HCT116 (cell line): ENCODE measurements at regions not wholly inside any gene's neighbourhood (a gene's known extent, or its start where the extent isn't known, plus 50 kb on each side); places are given as distances from the start of the nearest gene placed in this dataset.

ENCODE experiments used
- ATAC-seq: fragments of 200-7000 bp; cut with Tn5 transposase; 2 replicates; pipeline ENCODE4 v1.9.1; 2020; ENCODE audit warnings: mild to moderate bottlenecking, moderate library complexity
- BruUV-seq: library from RNA; stranded (reverse); fragments of 400-500 nt; replicated peaks from 2 replicates; lab custom pipeline; 2021; lab: Mats Ljungman, UMichigan
- CTCF ChIA-PET: fragments of 300-600 bp; sonication (Branson Sonifier 250); formaldehyde crosslinking; loops from one replicate; lab custom pipeline; 2021; ENCODE audit warnings: antibody characterized with exemption; lab: Charles Lee
- POLR2A ChIA-PET: fragments of 300-600, 350-600 bp; sonication (Branson Sonifier 250); formaldehyde crosslinking; loops from one replicate; lab custom pipeline; 2021; ENCODE audit warnings: antibody characterized with exemption; lab: Charles Lee
- RAD21 ChIA-PET, 2 experiments: fragments of 300-600 bp; sonication (Branson Sonifier 250); formaldehyde crosslinking; loops; one replicate each; lab custom pipeline; 2023; ENCODE audit warnings: low total read pairs in 2 of 2; ENCODE audit not compliant: uncharacterized antibody in 2 of 2, unreplicated experiment in 2 of 2, low non-redundant PET in 1 of 2; lab: Charles Lee
- DNase-seq: peaks from one replicate; pipeline ENCODE4 v3.0.0-alpha.2; 2010; ENCODE audit warnings: low read depth, low spot score
- H2AFZ ChIP-seq: fragments of 200-600 bp; shearing (Covaris generic), sonication (generic); 2 replicates; pipeline ENCODE4 v1.6.1; 2017; ENCODE audit warnings: low read depth, mixed run types, mixed read lengths, antibody characterized with exemption, low read length; ENCODE audit not compliant: poor library complexity, severe bottlenecking
- H3K27ac ChIP-seq: 2 replicates; pipeline ENCODE4 v1.5.1; 2012; ENCODE audit warnings: low read depth, low read length
- H3K27me3 ChIP-seq: fragments of 200-600 bp; sonication (generic); 2 replicates; pipeline ENCODE4 v1.6.1; 2016; ENCODE audit warnings: mixed run types, low read length, mixed read lengths; ENCODE audit not compliant: insufficient read depth
- H3K36me3 ChIP-seq, 2 experiments: fragments of 200-500 bp in 1 of 2; fragments of 200-600 bp in 1 of 2; sonication (Bioruptor generic) in 1 of 2; sonication (generic) in 1 of 2; 2 replicates each; pipeline versions ENCODE4 v1.5.1 to v1.6.1; 2014 to 2016; ENCODE audit warnings: low read length in 2 of 2, inconsistent platforms in 1 of 2, mixed read lengths in 1 of 2, mixed run types in 1 of 2; ENCODE audit not compliant: insufficient read depth in 2 of 2, control insufficient read depth in 1 of 2
- H3K4me1 ChIP-seq, 2 experiments: fragments of 200-600 bp in 1 of 2; sonication (generic) in 1 of 2; 2 replicates each; pipeline versions ENCODE4 v1.5.1 to v1.6.1; 2012 to 2017; ENCODE audit warnings: low read length in 2 of 2, inconsistent platforms in 1 of 2, mild to moderate bottlenecking in 1 of 2, mixed read lengths in 1 of 2, mixed run types in 1 of 2, moderate library complexity in 1 of 2; ENCODE audit not compliant: insufficient read depth in 2 of 2, control insufficient read depth in 1 of 2
- H3K4me2 ChIP-seq: fragments of 200-600 bp; sonication (generic); 2 replicates; pipeline ENCODE4 v1.6.1; 2017; ENCODE audit warnings: mixed run types, low read length, mixed read lengths
- H3K4me3 ChIP-seq, 2 experiments: fragments of 200-600 bp in 1 of 2; sonication (generic) in 1 of 2; replicated peaks in 1 of 2; 2 replicates each; pipeline ENCODE4 v1.5.1; 2011 to 2016; ENCODE audit warnings: low read length in 2 of 2, control low read depth in 1 of 2, low read depth in 1 of 2, mild to moderate bottlenecking in 1 of 2, mixed read lengths in 1 of 2, mixed run types in 1 of 2
- H3K79me2 ChIP-seq: fragments of 200-600 bp; sonication (generic); 2 replicates; pipeline ENCODE4 v1.6.1; 2017; ENCODE audit warnings: mild to moderate bottlenecking, mixed run types, low read length, moderate library complexity, mixed read lengths; ENCODE audit not compliant: insufficient read depth
- H3K9ac ChIP-seq: fragments of 200-600 bp; sonication (generic); 2 replicates; pipeline ENCODE4 v1.6.1; 2016; ENCODE audit warnings: low read length, mixed read lengths
- H3K9me2 ChIP-seq: fragments of 200-600 bp; sonication (generic), shearing (Covaris generic); 2 replicates; pipeline ENCODE4 v1.6.1; 2017; ENCODE audit warnings: mixed run types, mild to moderate bottlenecking, moderate library complexity; ENCODE audit not compliant: insufficient read depth
- H3K9me3 ChIP-seq, 2 experiments: fragments of 200-500 bp in 1 of 2; fragments of 200-600 bp in 1 of 2; sonication (Bioruptor generic) in 1 of 2; sonication (generic) in 1 of 2; 2 replicates each; pipeline ENCODE4 v1.6.1; 2014 to 2017; ENCODE audit warnings: low read length in 2 of 2, mixed read lengths in 2 of 2, inconsistent platforms in 1 of 2, low read depth in 1 of 2, mild to moderate bottlenecking in 1 of 2, mixed run types in 1 of 2, moderate library complexity in 1 of 2; ENCODE audit not compliant: control insufficient read depth in 1 of 2, insufficient read depth in 1 of 2
- H4K20me1 ChIP-seq: fragments of 200-600 bp; sonication (generic), shearing (Covaris generic); 2 replicates; pipeline ENCODE4 v1.6.1; 2017; ENCODE audit warnings: mixed run types, mild to moderate bottlenecking, moderate library complexity; ENCODE audit not compliant: insufficient read depth
- EGR1 ChIP-seq: IDR thresholded peaks from 2 replicates; pipeline ENCODE4 v1.6.1; 2012; ENCODE audit warnings: low read depth
- ELF1 ChIP-seq: IDR thresholded peaks from 2 replicates; pipeline ENCODE4 v1.6.1; 2012; ENCODE audit warnings: low read depth, borderline replicate concordance
- EZH2 ChIP-seq: fragments of 200-600 bp; sonication (generic); IDR thresholded peaks from 2 replicates; pipeline ENCODE4 v1.6.1; 2017; ENCODE audit warnings: antibody characterized with exemption, mixed run types
- EZH2phosphoT487 ChIP-seq: fragments of 200-600 bp; IDR thresholded peaks from 2 replicates; pipeline ENCODE4 v1.6.1; 2018; ENCODE audit warnings: antibody characterized with exemption, borderline replicate concordance
- FOSL1 ChIP-seq: IDR thresholded peaks from 2 replicates; pipeline ENCODE4 v1.6.1; 2012; ENCODE audit warnings: low read depth
- JUND ChIP-seq: IDR thresholded peaks from 2 replicates; pipeline ENCODE4 v1.6.1; 2012
- POLR2A ChIP-seq: IDR thresholded peaks from 2 replicates; pipeline ENCODE4 v1.7.0; 2011; ENCODE audit warnings: borderline replicate concordance; ENCODE audit not compliant: insufficient read depth, insufficient read length; ENCODE audit errors: extremely low read depth
- POLR2AphosphoS5 ChIP-seq: IDR thresholded peaks from 2 replicates; pipeline ENCODE4 v1.6.1; 2011; ENCODE audit warnings: mild to moderate bottlenecking, low read depth, low read length, moderate library complexity
- SIN3A ChIP-seq: IDR thresholded peaks from 2 replicates; pipeline ENCODE4 v1.6.1; 2012; ENCODE audit warnings: low read depth
- SP1 ChIP-seq: IDR thresholded peaks from 2 replicates; pipeline ENCODE4 v1.6.1; 2012; ENCODE audit warnings: low read depth
- SRF ChIP-seq: IDR thresholded peaks from 2 replicates; pipeline ENCODE4 v1.6.1; 2012; ENCODE audit warnings: low read depth
- TCF7L2 ChIP-seq: IDR thresholded peaks from 2 replicates; pipeline ENCODE4 v1.7.0; 2011; ENCODE audit warnings: borderline replicate concordance, inconsistent platforms; ENCODE audit not compliant: insufficient read depth, insufficient read length; ENCODE audit errors: extremely low read depth
- YY1 ChIP-seq: IDR thresholded peaks from 2 replicates; pipeline ENCODE4 v1.6.1; 2011; ENCODE audit warnings: low read length, low read depth, moderate library complexity, mild to moderate bottlenecking; ENCODE audit not compliant: insufficient replicate concordance; ENCODE audit errors: extremely low read depth
- ZNF274 ChIP-seq: fragments of 200-500 bp; sonication (Bioruptor generic); IDR thresholded peaks from 2 replicates; pipeline ENCODE4 v1.6.1; 2014; ENCODE audit warnings: mild to moderate bottlenecking, low read depth, low read length, inconsistent platforms
- intact Hi-C: fragments of 100-400 bp; cut with micrococcal nuclease; formaldehyde crosslinking; loops from 2 replicates; pipeline ENCODE4 v1.10.0; 2022
- TF ChIP-seq, protein P1 (sequence below): IDR thresholded peaks from 2 replicates; pipeline ENCODE4 v1.6.1; 2012

DNA sequence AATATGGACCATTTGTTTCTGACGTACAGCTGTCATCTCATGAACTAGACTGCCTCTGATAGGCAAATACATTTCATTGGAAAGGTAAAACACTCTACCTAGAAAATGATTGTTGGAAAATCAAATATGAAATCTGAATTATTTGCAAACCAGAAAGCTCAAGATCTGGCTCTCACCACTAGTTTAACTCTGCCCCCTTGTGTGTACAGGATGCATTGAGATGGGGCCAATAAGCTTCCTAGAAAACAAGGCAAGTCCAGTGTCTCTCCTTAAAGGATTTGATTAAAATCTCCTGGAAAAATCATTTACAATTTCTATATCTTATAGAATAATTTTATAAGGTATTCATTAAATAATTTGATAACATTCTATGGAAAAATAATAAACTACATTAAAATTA, 311.9 kb upstream of the ANKH start:
- ATAC-seq (no peak), DNase-seq (no peak)
- intact Hi-C loops = no loop called here
- no TSS peak for BruUV-seq
- H2AFZ ChIP-seq = no peak overlapping the region
- peaks cover 0 to 6% of the 10 kb centered on the region in 2 experiments; a peak in 1 of 4 replicates for H3K9me3 ChIP-seq
- H3K27ac ChIP-seq = no peak overlapping the region
- ChIA-PET RAD21 (no interaction called here), CTCF (no interaction called here), POLR2A (no interaction called here)
- H3K4me1 ChIP-seq = no peaks in the 10 kb centered on the region
- no peaks in the 10 kb centered on the region; the same call in 1 of the 2 replicates for H4K20me1 ChIP-seq
- no peak overlapping the region for H3K4me2 ChIP-seq
- no peaks in the 10 kb centered on the region for H3K9me2 ChIP-seq
- no peak overlapping the region for H3K4me3 ChIP-seq
- no peak overlapping the region for H3K9ac ChIP-seq
- H3K36me3 ChIP-seq = no peaks in the 10 kb centered on the region
- TF ChIP-seq JUND = no peak
- no peak for TF ChIP-seq SRF
- no peaks in the 10 kb centered on the region for H3K79me2 ChIP-seq
- H3K27me3 ChIP-seq = no peaks in the 10 kb centered on the region

DNA sequence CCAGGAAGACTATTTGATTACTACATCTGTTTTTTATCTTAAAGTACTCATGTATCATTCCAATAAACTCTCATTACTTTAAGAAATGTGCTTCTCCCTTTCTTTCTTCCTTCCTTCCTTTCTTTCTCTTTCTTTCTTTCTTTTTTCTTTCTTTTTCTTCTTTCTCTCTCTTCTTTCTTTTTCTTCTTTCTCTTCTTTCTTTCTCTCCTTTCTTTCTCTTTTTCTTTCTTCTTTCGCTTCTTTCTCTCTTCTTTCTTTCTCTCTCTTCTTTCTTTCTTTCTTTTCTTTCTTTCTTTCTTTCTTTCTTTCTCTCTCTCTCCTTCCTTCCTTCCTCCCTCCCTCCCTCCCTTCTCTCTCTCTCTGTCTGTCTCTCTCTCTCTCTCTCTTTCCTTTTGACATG, 298.6 kb upstream of the ANKH start:
- TF ChIP-seq POLR2A = no peak
- no peak for TF ChIP-seq EZH2
- TF ChIP-seq SRF = no peak
- TF ChIP-seq ELF1 = no peak
- TF ChIP-seq SIN3A = no peak
- TF ChIP-seq EZH2phosphoT487 = no peak
- no peak for TF ChIP-seq SP1
- TF ChIP-seq TCF7L2 = no peak
- TF ChIP-seq EGR1 = no peak
- no peak for TF ChIP-seq ZNF274
- TF ChIP-seq FOSL1 = no peak
- no peak for TF ChIP-seq YY1
- TF ChIP-seq POLR2AphosphoS5 = no peak
- no peak for TF ChIP-seq JUND
- TF ChIP-seq, protein P1, sequence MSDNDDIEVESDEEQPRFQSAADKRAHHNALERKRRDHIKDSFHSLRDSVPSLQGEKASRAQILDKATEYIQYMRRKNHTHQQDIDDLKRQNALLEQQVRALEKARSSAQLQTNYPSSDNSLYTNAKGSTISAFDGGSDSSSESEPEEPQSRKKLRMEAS = no peak
- TF ChIP-seq, all 23 proteins: peak for 0
- RAD21 ChIA-PET = no interaction called here
- Histone ChIP-seq H3K9me2 (no peaks in the 10 kb centered on the region), H3K9me3 (no peaks in the 10 kb centered on the region; a peak in 1 of 4 replicates), H3K9ac (no peak overlapping the region), H2AFZ (no peak overlapping the region), H3K4me1 (no peaks in the 10 kb centered on the region), H3K27ac (no peak overlapping the region), H3K27me3 (no peaks in the 10 kb centered on the region), H3K36me3 (no peaks in the 10 kb centered on the region; a peak in 1 of 4 replicates), H3K4me3 (no peak overlapping the region), H4K20me1 (no peaks in the 10 kb centered on the region), H3K4me2 (no peak overlapping the region), H3K79me2 (no peaks in the 10 kb centered on the region)
- ATAC-seq (no peak), DNase-seq (no peak)
- CTCF ChIA-PET = no interaction called here
- POLR2A ChIA-PET = no interaction called here
- intact Hi-C loops = no loop called here
- no TSS peak for BruUV-seq
